ENCODE measurements at regions not wholly inside any gene's neighbourhood (a gene's known extent, or its start where the extent isn't known, plus 50 kb on each side); places are given as distances from the start of the nearest gene placed in this dataset.

DNA sequence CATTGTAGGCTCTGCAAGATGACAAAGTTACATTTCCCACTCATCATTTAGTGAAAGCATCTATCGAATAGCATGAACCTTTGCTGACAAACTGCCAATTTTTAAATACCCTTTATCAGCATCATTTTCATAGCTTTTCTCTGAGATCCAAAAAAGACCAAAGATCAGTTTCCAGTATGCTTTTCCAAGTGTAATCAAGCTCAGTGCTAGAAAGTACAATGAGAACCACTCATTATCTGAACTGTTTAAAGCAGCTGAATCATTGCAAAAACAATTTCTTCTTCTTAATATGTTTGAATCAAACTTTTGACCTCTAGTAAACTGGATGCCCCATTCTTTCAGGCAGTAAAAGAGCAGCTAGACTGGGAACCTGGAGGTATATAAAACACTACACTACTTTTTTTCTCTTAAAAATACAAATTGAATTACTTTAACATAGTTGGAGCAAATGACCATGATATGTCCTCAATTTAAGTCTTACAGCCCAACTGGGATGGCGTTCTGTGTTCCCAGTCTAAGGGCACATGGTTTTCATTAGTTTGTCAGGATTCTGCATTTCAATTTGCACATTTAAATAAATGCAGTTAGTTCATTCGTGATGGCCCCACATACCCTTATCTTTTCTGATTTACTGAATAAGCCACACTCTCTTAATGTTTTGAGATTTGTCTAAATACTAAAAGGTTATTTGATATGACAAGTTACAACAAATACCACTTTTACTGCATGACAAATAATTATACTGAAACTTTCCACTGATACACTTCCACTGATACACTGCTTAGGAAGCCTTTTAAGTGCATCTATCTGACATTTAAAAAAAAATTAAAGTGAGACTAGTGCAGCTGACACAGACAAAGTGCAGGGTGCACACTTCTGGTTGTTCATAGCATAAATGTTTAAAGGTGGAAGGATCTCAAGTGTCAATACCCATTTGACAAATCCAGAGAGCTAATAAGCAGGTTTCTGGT, 146.0 kb upstream of the FRMD4B start:
- no peak for DNase-seq

DNA sequence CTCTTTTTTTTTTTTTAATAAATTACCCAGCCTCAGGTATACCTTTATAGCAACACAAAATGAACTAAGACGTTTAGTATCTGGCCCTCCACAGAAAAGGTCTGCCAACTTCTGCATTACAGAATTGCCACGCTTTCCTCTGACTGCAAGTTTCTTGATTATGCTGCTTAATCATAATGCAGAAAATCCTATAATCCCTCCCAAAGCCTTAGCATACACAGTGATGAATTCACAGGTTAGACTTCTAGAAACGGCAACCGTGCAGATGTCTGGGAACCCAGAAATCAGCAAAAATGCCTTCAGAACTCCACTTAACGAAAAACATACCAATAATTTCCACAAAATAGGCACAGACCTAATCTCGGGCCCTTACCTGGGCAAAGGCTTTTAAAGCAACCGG, 144.7 kb upstream of the FRMD4B start:
- DNase-seq: no peak

DNA sequence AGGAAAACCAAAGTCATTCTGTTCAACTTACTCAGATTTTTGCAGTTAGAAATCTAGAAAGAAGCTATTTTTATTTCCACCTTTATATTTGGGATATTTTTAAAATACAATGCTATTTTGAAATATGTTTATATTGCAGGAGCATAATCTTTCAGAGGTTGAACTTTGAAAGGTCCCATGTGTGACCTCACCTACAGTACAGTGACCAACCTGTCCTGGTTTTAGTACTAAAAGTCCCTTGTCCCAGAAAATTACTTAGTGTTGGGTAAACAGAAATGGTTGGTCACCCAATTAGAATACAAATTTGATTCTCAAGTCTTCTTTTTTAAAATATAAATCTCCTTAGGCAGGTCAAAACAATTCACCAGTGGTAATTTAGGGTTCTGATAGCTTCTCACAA, 141.6 kb upstream of the FRMD4B start:
- DNase-seq: no peak

DNA sequence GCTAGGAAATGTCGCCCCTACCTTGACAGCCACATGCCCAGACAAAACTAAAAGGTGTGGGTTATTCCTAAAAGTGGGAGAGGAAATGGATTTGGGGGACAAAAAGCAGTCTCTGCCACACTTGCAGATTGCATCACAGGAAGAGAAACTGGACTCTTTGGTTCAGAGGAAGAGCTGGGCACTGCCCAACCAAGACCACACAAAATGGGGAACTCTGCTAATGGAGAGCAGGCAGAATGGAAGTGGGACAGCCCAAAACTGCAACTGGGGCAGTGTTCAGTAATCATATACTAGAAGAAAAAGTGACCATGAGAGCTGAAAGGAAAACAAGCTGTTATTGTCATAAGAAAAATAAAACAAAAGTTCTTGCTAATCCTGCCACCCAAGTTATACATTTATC, 138.9 kb upstream of the FRMD4B start:
- DNase-seq: no peak

DNA sequence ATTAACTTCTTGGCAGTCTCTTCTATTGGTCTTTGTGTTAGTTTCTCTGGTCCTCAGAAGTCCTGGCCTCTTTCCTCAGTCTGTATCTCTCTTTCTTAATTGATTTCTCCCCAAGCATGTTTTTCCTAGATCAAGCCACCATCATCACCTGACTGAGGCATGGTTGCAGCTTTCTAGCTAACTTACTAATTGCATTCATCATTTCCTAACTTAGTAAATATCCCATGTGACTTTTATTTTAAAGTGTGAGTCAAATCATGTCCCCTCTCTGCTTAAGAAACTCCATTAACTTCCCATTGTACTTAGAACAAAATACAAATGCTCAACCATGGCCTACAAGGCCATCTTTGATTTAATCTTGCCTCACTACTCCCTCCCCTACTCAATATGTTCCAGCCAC, 135.4 kb upstream of the FRMD4B start:
- no peak for DNase-seq

DNA sequence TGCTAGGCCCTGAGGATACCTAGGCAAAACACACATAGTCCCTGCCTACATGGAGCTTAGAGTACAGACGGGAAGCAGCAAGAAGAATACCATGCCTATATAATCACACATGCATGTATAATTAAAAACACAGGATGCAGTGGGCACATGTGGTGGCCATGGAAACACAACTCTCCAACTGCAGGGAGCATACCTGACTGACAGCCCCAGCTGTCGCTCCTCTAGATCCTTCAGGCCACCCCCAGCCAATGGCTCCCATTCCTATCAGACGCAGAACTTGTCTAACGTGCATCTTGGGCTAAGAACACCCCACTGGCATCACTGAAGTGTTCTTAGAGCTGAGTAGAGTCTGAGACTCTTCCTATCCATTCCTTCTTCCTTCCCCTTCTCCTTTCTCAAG, 125.5 kb upstream of the FRMD4B start:
- DNase-seq: no peak

DNA sequence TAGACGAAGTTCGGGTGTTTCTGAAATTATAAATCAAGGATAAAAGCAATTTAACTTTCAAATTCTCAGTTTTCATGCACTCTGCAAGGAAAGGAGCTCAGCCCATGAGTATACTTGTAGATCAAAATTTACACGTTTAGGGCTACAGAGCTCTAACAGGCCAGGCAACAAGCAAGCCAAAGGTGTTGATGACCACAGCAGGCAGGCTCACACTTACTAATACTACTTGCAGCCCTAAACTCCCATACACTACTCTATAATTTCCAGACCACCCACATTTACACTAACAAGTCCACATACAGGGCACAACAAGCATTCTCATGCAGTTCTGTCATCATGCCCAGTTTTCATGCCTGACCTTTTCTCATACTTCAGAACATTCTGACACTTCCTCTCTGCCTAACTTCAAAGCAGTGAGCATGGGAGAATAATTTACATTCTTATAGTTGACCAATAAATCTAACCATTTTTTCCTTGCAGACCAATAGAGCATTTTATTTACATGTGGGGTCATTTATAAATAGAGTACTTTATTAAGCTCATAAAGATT, 124.7 kb upstream of the FRMD4B start:
- no peak for DNase-seq

DNA sequence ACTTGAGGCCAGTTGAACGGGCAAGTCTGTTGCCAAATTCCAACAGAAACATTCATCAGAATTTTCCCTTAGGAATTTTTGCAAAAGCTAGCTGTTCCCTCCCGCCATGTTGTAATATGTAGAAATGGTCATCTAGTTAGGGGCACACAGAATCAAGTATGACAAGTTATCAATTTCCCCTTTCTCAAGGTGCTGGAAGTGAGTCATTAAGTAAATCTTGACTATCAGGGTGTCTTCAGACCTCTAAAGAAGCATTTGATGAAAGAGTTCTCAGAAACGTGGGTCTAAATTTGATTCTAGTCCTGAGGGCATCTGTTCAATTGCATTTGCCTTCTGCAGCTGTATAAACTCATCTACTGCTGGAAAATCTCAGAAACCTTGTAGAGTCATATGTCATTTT, 123.4 kb upstream of the FRMD4B start:
- no peak for DNase-seq

DNA sequence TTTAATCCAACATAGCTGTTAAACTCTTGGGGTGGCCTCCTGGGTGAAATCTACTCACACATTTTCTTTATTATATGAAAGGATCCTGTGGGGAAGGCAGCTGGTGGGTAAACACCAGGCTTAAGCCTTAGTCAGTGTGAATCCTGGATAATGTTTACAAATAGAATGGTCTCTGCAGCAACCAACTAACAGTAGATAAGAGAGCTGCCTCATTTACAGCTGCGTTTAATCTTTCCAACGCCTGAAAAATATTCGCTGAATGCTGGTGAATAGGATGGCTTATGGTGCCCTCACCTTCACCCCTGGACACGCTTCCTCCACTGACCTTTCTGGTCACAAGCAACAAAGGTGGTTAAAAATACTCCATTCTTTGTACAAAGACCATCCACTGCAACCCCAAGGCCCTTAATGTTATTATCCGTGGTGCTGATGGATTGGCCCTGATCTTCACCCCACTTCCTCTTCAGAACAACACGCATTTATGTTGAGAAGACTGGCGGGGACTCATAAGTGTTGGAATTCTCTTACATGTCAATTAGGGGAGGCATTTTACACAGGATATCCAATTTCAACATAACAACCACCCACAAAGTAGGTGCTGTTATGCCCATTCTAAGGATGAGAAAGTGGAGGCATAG, 120.0 kb upstream of the FRMD4B start:
- no peak for DNase-seq

DNA sequence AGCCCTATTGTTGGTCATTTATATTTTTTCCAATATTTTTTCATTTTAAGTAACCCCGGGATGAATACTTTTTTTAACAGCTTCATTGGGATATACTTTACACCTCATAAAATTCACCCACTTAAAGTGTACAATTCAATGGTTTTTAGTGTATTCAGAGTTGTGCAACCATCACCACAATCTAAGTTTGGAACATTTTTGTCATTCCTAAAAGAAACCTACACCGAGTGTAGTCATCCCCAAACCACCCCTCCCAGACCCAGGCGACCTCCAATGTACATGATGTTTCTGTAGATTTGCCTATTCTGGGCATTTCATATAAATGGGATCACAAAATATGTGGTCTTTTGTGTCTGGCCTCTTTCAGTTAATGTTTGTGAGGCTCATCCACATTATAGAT, 118.3 kb upstream of the FRMD4B start:
- no peak for DNase-seq

DNA sequence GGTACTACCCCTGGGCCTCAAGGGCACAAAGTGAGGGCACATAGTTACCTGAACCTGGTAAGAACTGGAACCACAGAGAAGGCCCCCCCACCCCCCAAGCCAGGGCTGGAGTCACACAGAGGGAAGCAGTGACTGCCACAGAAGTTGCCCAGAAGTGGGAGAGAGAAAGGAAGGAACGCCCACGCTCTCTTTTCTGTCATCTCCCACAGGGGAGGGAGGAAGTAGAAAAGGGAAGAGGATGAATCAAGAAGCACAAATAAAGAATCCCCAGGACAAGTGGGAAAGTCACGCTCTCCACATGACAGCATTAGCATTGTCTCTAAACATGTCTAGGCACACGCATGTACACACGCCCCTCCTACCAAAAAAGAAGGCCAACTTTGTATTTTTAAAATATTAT, 114.7 kb upstream of the FRMD4B start:
- no peak for DNase-seq

DNA sequence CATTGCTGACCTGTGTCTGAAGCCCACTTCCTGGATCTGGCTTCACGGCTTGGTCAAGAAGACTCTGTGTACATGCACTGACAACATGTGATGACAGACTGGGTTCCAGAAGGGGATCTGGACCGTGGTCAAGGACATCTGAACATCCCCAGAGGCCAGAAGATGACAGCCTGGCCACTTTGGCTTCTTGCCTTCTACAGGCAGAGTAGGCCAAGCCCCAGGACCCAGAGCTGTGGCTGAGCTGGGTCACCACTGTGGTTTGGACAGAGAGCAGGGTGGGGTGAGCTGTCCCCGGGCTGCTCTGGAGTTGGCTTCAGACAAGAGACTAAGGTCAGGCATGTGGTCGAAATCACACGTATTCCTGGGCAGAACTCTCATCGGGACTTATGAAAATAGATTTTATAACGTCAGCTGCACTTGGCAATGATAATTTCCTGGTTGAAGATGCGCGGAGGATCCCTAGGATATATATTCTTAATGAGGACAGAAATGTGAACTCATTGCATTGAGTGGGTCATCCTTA, 114.1 kb upstream of the FRMD4B start:
- DNase-seq: no peak

DNA sequence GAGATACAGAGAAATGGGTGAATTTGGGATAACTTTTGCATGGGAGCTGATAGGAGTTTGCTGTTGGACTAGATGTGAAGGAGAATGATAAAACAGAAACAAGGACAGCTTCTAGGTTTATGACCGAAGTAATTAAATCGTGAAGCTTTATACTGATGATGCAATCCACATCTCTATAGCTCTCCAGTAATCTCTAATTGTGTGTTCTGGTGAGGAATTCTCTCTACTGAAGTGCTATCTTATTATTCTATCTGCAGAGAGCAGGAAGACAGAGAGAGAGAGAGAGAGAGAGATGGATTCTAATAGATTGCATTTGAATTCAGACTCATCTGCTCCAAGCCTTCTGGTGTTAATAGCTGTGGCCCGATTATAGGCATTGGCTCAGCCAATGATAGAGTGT, 113.5 kb upstream of the FRMD4B start:
- DNase-seq: no peak

DNA sequence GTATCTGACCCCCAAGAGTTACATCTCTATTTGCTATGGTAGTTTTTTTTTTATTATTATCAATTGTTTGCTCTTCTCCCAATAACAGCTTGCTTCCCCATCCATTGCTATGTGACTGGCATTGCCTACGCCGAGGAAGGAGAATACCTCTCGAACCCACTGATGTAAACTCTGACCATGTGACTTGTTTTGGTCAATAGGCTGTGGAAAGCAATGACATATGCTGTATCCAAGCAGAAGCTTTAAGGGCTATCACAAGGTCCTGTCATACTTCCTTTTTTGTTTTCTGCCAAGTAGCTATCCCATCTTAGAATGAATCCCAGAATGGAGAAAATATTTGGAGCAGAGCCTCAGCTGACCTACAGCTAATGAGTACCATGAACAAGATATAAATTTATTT, 111.0 kb upstream of the FRMD4B start:
- no peak for DNase-seq

DNA sequence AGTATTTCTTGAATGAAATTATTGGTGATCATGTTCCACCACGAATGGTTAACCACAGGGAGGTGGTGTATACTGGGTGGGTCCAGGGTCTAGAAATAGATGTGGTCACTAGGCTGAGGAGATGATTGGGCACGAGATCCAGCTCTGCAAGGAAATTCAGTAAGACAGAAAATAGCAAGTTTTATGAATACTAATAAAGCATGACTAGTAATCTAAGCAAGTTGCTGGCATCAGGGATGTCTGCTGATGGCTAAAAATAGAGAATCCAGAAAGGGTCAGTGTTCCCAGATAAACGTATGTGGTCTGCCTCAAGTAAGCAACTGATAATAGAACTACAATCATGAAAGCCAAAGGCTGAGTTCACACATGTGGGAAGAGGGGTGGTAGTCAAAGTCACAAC, 108.3 kb upstream of the FRMD4B start:
- DNase-seq: no peak

DNA sequence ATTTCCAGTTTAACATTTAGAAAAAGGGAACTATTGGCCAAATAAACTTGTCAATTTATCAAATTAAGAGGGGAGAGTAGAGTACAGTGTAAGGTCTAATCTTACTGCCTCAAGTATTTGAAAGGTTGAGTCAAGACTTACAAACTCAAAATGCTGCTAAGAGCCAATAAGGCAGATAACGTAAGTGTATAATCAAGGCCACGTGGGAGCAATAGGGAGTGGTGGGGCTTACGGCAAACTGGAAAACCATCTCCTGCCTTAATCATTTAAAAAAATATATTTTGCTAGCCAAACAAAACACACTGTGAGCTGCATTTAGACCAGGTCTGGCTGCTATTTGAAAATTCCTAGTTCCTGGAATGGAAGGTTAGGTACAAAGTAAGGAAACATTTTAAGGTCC, 107.3 kb upstream of the FRMD4B start:
- no peak for DNase-seq

DNA sequence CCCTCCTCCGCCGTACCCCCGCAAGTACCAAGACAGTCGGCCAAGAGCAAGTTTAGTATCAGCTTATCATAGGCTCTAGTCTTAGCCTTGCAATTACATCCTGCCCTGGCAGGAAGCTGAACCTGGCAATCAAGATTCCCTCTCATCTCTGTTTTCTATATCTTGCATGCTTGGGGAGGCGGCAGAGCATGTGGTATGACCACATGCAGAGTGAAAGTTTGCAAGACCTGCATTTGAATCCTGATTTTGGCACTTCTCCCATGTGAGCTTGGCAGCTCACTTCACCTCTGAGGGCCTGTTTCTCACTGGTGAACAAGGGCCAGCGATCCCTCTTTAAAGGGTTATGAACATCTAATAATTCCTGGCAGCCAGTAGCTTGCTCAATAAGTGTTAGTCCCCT, 106.1 kb upstream of the FRMD4B start:
- DNase-seq: no peak

DNA sequence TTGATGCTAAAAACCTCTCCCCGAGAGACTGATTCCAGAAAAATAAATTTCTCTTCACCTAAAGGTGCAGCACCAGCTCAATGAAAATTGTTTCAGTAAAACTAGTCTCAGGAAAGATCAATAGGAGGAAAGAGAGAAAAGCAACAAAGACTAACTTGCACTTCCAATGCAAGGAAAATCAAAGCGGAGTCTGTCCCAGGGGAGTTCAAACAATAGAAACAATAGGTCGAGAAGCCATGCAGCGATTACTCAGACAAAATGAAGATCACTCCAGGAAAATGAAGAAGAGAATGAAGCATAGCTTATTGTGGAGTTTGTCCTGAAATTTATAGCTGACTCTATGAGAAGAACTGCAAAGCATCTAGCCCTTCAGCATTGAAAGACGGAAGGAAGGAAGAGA, 105.1 kb upstream of the FRMD4B start:
- DNase-seq: no peak

DNA sequence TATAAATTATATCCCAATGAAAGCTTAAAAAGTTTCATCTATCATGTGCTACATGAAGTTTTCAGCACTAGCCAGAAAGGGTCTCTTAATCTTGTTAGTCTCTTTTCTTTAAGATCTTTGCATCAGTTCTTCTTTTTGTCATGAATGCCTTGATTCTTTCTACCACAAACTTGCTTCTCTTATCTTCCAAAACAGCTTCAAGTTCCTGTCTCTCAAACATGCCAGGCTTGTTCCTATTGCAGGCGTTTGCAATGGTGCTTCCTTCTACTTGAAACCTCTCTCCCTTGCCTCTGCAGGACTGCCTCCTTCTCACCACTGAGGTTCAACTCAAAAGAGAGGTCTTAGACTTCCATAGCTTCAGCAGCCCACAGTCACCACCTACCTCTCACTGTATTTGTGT, 104.3 kb upstream of the FRMD4B start:
- DNase-seq: no peak

DNA sequence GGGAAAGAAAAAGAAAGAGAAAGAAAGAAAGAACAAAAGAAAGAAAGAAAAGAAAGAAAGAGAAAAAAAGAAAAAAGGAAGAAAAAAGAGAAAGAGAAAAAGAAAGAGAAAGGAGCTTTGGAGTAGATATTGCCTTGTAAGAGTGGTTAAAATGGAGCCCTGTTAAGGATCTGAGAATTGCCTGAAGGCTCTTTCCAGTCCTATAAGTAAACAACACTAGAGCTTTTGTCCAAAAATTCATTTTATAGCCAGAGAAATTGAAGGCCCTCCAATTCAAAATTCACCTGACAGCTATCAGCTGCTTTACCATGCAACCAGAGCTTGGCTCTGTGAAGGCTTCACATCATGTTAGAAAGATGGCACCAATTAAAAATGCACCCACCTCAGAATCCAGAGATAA, 102.1 kb upstream of the FRMD4B start:
- DNase-seq: no peak

DNA sequence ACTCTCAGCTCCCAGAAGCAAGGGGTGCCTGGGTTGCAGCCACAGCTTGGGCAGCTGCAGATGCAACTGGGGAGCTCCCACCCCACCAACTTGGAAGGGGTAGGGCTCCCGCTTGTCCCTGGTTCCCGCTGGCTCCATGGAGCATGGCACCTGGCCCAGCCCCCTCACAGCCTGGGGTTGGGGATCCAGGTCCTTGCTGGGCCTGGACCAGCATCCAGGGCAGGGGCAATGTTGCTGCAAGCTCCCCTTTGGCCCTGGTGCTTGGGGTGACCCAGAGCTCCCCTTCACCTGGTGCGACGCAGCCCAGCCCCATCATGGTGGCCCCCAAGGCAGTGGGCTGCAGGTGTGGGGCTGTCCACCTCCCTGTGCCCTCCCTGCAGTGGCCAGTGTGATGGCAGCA, 99.6 kb upstream of the FRMD4B start:
- no peak for DNase-seq

DNA sequence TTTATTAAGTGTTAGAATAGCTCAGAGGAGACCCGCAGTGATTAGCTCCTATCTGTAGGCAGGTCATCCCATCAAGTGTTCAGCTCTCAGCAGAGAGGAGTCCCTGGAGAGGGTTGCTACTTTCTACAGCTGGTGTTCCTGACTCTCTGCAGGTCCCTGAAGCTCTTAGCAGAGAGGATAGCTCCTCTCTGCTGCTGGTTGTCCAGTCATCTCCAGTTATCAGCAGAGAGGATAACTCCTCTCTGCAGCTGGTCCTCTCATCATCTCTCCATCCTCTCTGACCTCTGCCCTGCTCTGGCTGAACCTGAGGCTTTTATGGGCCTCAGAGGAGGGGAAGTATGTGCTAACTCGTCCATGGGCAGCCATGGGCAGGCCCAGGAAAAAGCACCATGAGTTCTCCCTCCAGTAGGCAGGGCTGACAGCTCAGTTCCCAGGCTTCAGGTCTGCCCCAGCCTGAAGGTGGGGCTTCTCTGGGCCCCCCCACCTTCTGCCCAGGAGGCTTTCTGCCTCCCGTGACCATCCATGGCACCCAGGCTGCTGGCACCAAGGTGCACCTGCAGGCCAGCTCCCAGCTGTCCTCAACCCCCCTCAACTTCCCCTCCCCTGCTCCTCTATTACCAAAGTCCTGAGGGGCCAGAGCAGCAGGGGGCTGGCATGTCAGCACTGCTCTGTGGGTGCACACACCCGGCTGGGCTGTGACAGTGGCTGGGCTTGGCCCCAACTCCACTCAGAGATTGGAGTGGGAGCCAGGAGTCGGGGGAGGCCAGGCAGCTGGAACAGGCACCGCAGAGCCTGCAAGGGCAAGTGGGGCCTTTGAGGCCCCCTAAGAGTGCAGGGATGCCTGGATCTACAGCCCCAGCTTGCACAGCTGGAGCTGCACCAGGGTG, 98.9 kb upstream of the FRMD4B start:
- no peak for DNase-seq

DNA sequence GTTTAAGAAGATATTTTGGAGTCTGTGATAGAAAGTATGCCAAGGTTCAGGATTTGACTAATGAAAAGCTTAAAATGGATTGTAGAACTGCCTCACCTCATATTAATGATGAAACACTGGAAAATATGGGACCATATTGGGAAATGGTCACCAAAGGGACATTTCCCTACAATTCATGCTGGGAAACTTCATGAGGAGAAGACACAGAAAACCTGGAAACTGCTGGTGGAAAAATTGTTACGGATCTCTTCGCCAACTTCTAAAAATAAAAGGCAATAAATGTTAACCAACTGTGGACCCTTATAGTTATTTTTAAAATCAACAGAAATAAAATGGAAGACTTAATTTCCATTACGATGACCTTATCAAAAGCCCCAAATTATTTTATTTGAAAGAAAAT, 97.6 kb upstream of the FRMD4B start:
- no peak for DNase-seq
